Skeletal muscle cell (primary cell): ENCODE measurements at regions not wholly inside any gene's neighbourhood (a gene's known extent, or its start where the extent isn't known, plus 50 kb on each side); places are given as distances from the start of the nearest gene placed in this dataset.
A peak's percentile ranks its signal among the peaks of the same experiment; 100 is the strongest.
"Not testable (repeated sequence)": the region's sequence is repeated elsewhere in the genome, so short reads cannot be mapped to it uniquely, and the experiment has no call there.

Experiments
- DNase-seq: peaks from one replicate; pipeline ENCODE4 v3.0.0-alpha.2; 2010; ENCODE audit warnings: low read depth
- H3K4me3 ChIP-seq: 2 replicates; pipeline ENCODE4 v1.5.1; 2011; ENCODE audit warnings: low read depth, mild to moderate bottlenecking, control low read depth, low read length, moderate library complexity

GRCh38 chr15:92801056-92801773, 98.9 kb upstream of the CHD2 start:
- peak; percentile 67 for DNase-seq
- H3K4me3 ChIP-seq = not testable (repeated sequence)

- DNase-seq = peak; percentile 72
- H3K4me3 ChIP-seq = no peak overlapping the region
Observed at GRCh38 chr15:92801774-92802464, 98.2 kb upstream of the CHD2 start.

- DNase-seq = no peak
- H3K4me3 ChIP-seq = no peak overlapping the region
Observed at GRCh38 chr15:92803536-92803851, 96.6 kb upstream of the CHD2 start.

- no peak overlapping the region for H3K4me3 ChIP-seq
Observed at GRCh38 chr15:92803852-92804609, 96.1 kb upstream of the CHD2 start.

GRCh38 chr15:92804610-92804936, 95.6 kb upstream of the CHD2 start:
- not testable (repeated sequence) for H3K4me3 ChIP-seq, DNase-seq

More at GRCh38 chr15:92803852-92804609, 96.1 kb upstream of the CHD2 start:
- DNase-seq = peak; percentile 100

GRCh38 chr15:92805080-92805690, 94.9 kb upstream of the CHD2 start:
- no peak for DNase-seq
- no peak overlapping the region for H3K4me3 ChIP-seq

- H3K4me3 ChIP-seq, DNase-seq: not testable (repeated sequence)
Observed at GRCh38 chr15:92806171-92806570, 94.0 kb upstream of the CHD2 start.

GRCh38 chr15:92806763-92807162, 93.4 kb upstream of the CHD2 start:
- DNase-seq = no peak
- H3K4me3 ChIP-seq = no peak overlapping the region

- no peak overlapping the region for H3K4me3 ChIP-seq
- no peak for DNase-seq
Observed at GRCh38 chr15:92807971-92808571, 92.1 kb upstream of the CHD2 start.

- no peak for DNase-seq
- peak overlapping the region; percentile 6 for H3K4me3 ChIP-seq
Observed at GRCh38 chr15:92808598-92809063, 91.5 kb upstream of the CHD2 start.

- peak; percentile 83 for DNase-seq
- H3K4me3 ChIP-seq = peak overlapping the region; percentile 57
Observed at GRCh38 chr15:92809064-92809879, 90.9 kb upstream of the CHD2 start.

GRCh38 chr15:92809880-92810361, 90.2 kb upstream of the CHD2 start:
- no peak for DNase-seq

GRCh38 chr15:92810418-92811138, 89.5 kb upstream of the CHD2 start:
- peak overlapping the region; percentile 57 for H3K4me3 ChIP-seq
- DNase-seq = no peak

More at GRCh38 chr15:92809880-92810361, 90.2 kb upstream of the CHD2 start:
- peak overlapping the region; percentile 57 for H3K4me3 ChIP-seq

- peak overlapping the region; percentile 57 for H3K4me3 ChIP-seq
- DNase-seq = no peak
Observed at GRCh38 chr15:92811148-92811913, 88.8 kb upstream of the CHD2 start.

GRCh38 chr15:92812271-92812670, 87.9 kb upstream of the CHD2 start:
- no peak for DNase-seq
- no peak overlapping the region for H3K4me3 ChIP-seq

GRCh38 chr15:92813485-92813884, 86.6 kb upstream of the CHD2 start:
- no peak overlapping the region for H3K4me3 ChIP-seq

GRCh38 chr15:92817339-92817886, 82.7 kb upstream of the CHD2 start:
- no peak overlapping the region for H3K4me3 ChIP-seq
- DNase-seq = no peak

More at GRCh38 chr15:92813485-92813884, 86.6 kb upstream of the CHD2 start:
- no peak for DNase-seq
